ENCODE measurements at regions not wholly inside any gene's neighbourhood (a gene's known extent, or its start where the extent isn't known, plus 50 kb on each side); places are given as distances from the start of the nearest gene placed in this dataset.

GRCh38 chr2:105625632-105626031, 119.1 kb upstream of the NCK2 start:
- Histone ChIP-seq H3K79me2 (ENCODE audit: insufficient read depth) (no peaks in the 10 kb centered on the region), H3K36me3 (replicated peaks in 1 of 2; ENCODE audit: control insufficient read depth in 1 of 2, insufficient read depth in 2 of 2, low read length in 1 of 2) (no peaks in the 10 kb centered on the region)
- CTCF ChIA-PET: no interaction called here

GRCh38 chr2:105621038-105621437, 123.7 kb upstream of the NCK2 start:
- H3K36me3 ChIP-seq (replicated peaks in 1 of 2; ENCODE audit: control insufficient read depth in 1 of 2, insufficient read depth in 2 of 2, low read length in 1 of 2): no peaks in the 10 kb centered on the region
- POLR2A ChIA-PET: no interaction called here
- H3K27me3 ChIP-seq (ENCODE audit: insufficient read depth): no peaks in the 10 kb centered on the region
- no peak overlapping the region for H3K27ac ChIP-seq (ENCODE audit: low read depth in 2 of 2, low read length in 1 of 2)
- H3K4me3 ChIP-seq (ENCODE audit: low read depth in 2 of 2, low read length in 1 of 2): no peak overlapping the region
- H3K4me1 ChIP-seq (ENCODE audit: control insufficient read depth in 1 of 2, insufficient read depth in 2 of 2, low read depth in 1 of 2, low read length in 1 of 2): no peaks in the 10 kb centered on the region
- H3F3A ChIP-seq (replicated peaks; ENCODE audit: insufficient read depth): no peaks in the 10 kb centered on the region
- H3K9ac ChIP-seq: no peak overlapping the region
- 51% methylated on average over 6 of the region's 7 CpGs for WGBS (ENCODE audit: low lambda C conversion rate)
- no peak overlapping the region for H3K4me2 ChIP-seq
- no peaks in the 10 kb centered on the region for H3K9me3 ChIP-seq
- no peak for DNase-seq
- no peak overlapping the region for H2AFZ ChIP-seq (ENCODE audit: low read depth)
- H3K9me2 ChIP-seq: no peaks in the 10 kb centered on the region
- CTCF ChIA-PET: no interaction called here
- no peaks in the 10 kb centered on the region for H4K20me1 ChIP-seq (ENCODE audit: insufficient read depth)
- no peaks in the 10 kb centered on the region for H3K79me2 ChIP-seq (ENCODE audit: insufficient read depth)
- TF ChIP-seq MAX (IDR thresholded peaks at IDR 0.05; ENCODE audit: low read depth): no peak
- TF ChIP-seq REST (IDR thresholded peaks at IDR 0.05; ENCODE audit: low read depth, low read length): no peak
- TF ChIP-seq RFX5 (IDR thresholded peaks at IDR 0.05; ENCODE audit: low read length): no peak
- TF ChIP-seq JUND (IDR thresholded peaks at IDR 0.05): no peak
- no peak for TF ChIP-seq RXRA (IDR thresholded peaks at IDR 0.05; ENCODE audit: borderline replicate concordance, low read depth)
- no peak for TF ChIP-seq GATA2 (CRISPR knock-in tag; IDR thresholded peaks at IDR 0.05)

More at GRCh38 chr2:105625632-105626031, 119.1 kb upstream of the NCK2 start:
- H3F3A ChIP-seq (replicated peaks; ENCODE audit: insufficient read depth): no peaks in the 10 kb centered on the region
- H3K27ac ChIP-seq (ENCODE audit: low read depth in 2 of 2, low read length in 1 of 2): no peak overlapping the region
- H3K9me2 ChIP-seq: no peaks in the 10 kb centered on the region
- H2AFZ ChIP-seq (ENCODE audit: low read depth): no peak overlapping the region
- POLR2A ChIA-PET: no interaction called here
- no peak overlapping the region for H3K4me3 ChIP-seq (ENCODE audit: low read depth in 2 of 2, low read length in 1 of 2)
- no peaks in the 10 kb centered on the region for H3K9me3 ChIP-seq
- H3K4me2 ChIP-seq: no peak overlapping the region
- DNase-seq: no peak
- TF ChIP-seq TAF1 (IDR thresholded peaks at IDR 0.05; ENCODE audit: borderline replicate concordance, low read depth, low read length) (no peak), EZH2phosphoT487 (IDR thresholded peaks at IDR 0.05; ENCODE audit: borderline replicate concordance, low read depth) (no peak), POLR2AphosphoS5 (IDR thresholded peaks at IDR 0.05; ENCODE audit: low read depth, low read length) (no peak), EP300 (IDR thresholded peaks at IDR 0.05; ENCODE audit: borderline replicate concordance in 1 of 2, low read depth in 1 of 2, low read length in 1 of 2) (no peak), NFIC (IDR thresholded peaks at IDR 0.05; ENCODE audit: borderline replicate concordance) (no peak), MEF2A (IDR thresholded peaks at IDR 0.05; ENCODE audit: borderline replicate concordance, low read depth) (no peak), FOSL2 (IDR thresholded peaks at IDR 0.05; ENCODE audit: borderline replicate concordance, low read depth) (no peak), MXI1 (IDR thresholded peaks at IDR 0.05; ENCODE audit: low read depth, low read length) (no peak), RXRA (IDR thresholded peaks at IDR 0.05; ENCODE audit: borderline replicate concordance, low read depth) (no peak), ELF1 (IDR thresholded peaks at IDR 0.05) (no peak)
- WGBS (ENCODE audit: low lambda C conversion rate): 45% methylated on average over 11 of the region's 11 CpGs
- H3K4me1 ChIP-seq (ENCODE audit: control insufficient read depth in 1 of 2, insufficient read depth in 2 of 2, low read depth in 1 of 2, low read length in 1 of 2): no peaks in the 10 kb centered on the region
- H4K20me1 ChIP-seq (ENCODE audit: insufficient read depth): no peaks in the 10 kb centered on the region
- H3K27me3 ChIP-seq (ENCODE audit: insufficient read depth): no peaks in the 10 kb centered on the region; the same call in 1 of the 2 replicates
- no peak overlapping the region for H3K9ac ChIP-seq

Data from SK-N-SH (cell line).